SK-N-SH (cell line): ENCODE measurements at regions not wholly inside any gene's neighbourhood (a gene's known extent, or its start where the extent isn't known, plus 50 kb on each side); places are given as distances from the start of the nearest gene placed in this dataset.

Source experiments
- CTCF ChIP-seq: fragments of 200-600 bp; sonication (generic); IDR thresholded peaks from 2 replicates; pipeline ENCODE4 v1.6.1; 2017; ENCODE audit warnings: antibody characterized with exemption, mild to moderate bottlenecking, moderate library complexity
- FOXJ3 ChIP-seq: sonication (generic); formaldehyde crosslinking; IDR thresholded peaks from 2 replicates; pipeline ENCODE4 v1.5.1; 2020; ENCODE audit warnings: mild to moderate bottlenecking, missing genetic modification reagents
- MAX ChIP-seq: IDR thresholded peaks from 2 replicates; pipeline ENCODE4 v1.4.0; 2012; ENCODE audit warnings: low read depth
- POLR2AphosphoS5 ChIP-seq: IDR thresholded peaks from 2 replicates; pipeline ENCODE4 v1.6.1; 2012; ENCODE audit warnings: low read depth, low read length
- RAD21 ChIP-seq: IDR thresholded peaks from 2 replicates; pipeline ENCODE4 v1.6.1; 2012; ENCODE audit warnings: mild to moderate bottlenecking, low read length
- TCF12 ChIP-seq: IDR thresholded peaks from 2 replicates; pipeline ENCODE4 v1.4.0; 2012
- USF1 ChIP-seq: IDR thresholded peaks from 2 replicates; pipeline ENCODE4 v1.4.0; 2012; ENCODE audit warnings: low read depth, borderline replicate concordance
- YY1 ChIP-seq: IDR thresholded peaks from 2 replicates; pipeline ENCODE4 v1.4.0; 2012; ENCODE audit warnings: low read depth, mild to moderate bottlenecking
- TF ChIP-seq, protein P1 (sequence below): IDR thresholded peaks from 2 replicates; pipeline ENCODE4 v1.6.1; 2012; ENCODE audit warnings: mild to moderate bottlenecking, low read depth, low read length, moderate library complexity

DNA sequence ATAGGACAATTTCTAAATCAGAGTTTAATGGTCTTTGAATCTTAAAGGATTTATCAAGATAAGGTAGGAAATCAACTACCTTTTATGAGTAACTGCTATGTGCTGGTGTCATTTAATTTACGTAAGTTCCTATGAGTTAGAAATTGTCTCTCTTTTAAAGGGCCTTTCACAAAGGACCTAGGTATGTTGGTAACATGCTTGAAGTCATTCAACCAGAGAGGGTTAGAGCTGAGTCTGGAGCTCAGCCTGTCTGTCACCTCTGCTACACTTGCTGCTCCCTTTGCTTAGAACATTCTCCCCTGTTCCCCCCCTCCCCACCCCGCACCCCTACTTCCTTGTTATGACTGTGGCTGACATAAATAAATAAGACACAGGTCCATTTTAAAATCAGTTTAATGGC, 190.3 kb upstream of the SEMA6A start:
- no peak for TF ChIP-seq POLR2AphosphoS5
- no peak for TF ChIP-seq CTCF
- TF ChIP-seq RAD21: no peak
- no peak for TF ChIP-seq FOXJ3 (CRISPR knock-in tag)
- TF ChIP-seq, protein P1, sequence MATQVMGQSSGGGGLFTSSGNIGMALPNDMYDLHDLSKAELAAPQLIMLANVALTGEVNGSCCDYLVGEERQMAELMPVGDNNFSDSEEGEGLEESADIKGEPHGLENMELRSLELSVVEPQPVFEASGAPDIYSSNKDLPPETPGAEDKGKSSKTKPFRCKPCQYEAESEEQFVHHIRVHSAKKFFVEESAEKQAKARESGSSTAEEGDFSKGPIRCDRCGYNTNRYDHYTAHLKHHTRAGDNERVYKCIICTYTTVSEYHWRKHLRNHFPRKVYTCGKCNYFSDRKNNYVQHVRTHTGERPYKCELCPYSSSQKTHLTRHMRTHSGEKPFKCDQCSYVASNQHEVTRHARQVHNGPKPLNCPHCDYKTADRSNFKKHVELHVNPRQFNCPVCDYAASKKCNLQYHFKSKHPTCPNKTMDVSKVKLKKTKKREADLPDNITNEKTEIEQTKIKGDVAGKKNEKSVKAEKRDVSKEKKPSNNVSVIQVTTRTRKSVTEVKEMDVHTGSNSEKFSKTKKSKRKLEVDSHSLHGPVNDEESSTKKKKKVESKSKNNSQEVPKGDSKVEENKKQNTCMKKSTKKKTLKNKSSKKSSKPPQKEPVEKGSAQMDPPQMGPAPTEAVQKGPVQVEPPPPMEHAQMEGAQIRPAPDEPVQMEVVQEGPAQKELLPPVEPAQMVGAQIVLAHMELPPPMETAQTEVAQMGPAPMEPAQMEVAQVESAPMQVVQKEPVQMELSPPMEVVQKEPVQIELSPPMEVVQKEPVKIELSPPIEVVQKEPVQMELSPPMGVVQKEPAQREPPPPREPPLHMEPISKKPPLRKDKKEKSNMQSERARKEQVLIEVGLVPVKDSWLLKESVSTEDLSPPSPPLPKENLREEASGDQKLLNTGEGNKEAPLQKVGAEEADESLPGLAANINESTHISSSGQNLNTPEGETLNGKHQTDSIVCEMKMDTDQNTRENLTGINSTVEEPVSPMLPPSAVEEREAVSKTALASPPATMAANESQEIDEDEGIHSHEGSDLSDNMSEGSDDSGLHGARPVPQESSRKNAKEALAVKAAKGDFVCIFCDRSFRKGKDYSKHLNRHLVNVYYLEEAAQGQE: no peak
- TF ChIP-seq USF1: no peak
- TF ChIP-seq YY1: no peak
- TF ChIP-seq MAX: no peak
- TF ChIP-seq TCF12: no peak
